Transverse colon (tissue), 4 donors: ENCODE measurements at regions not wholly inside any gene's neighbourhood (a gene's known extent, or its start where the extent isn't known, plus 50 kb on each side); places are given as distances from the start of the nearest gene placed in this dataset.

Source experiments
- DNase-seq: peaks from one replicate; pipeline ENCODE4 v3.0.0-alpha.2; 2019
- H3K27ac ChIP-seq, 4 donors: fragments of 200-600 bp; sonication (generic); 2 replicates each; pipeline ENCODE4 v1.5.1; 2016 to 2018; ENCODE audit warnings: inconsistent platforms in 4 of 4
- H3K27me3 ChIP-seq: fragments of 200-600 bp; sonication (generic); 2 replicates; pipeline ENCODE4 v1.5.1; 2017; ENCODE audit warnings: inconsistent platforms
- H3K36me3 ChIP-seq, 4 donors: fragments of 200-600 bp; sonication (generic); 2 replicates each; pipeline ENCODE4 v1.5.1; 2017 to 2019; ENCODE audit warnings: inconsistent platforms in 4 of 4
- H3K4me1 ChIP-seq, 4 donors: fragments of 200-600 bp; sonication (generic); 2 replicates each; pipeline ENCODE4 v1.5.1; 2017 to 2020; ENCODE audit warnings: inconsistent platforms in 4 of 4
- H3K4me3 ChIP-seq, 4 donors: fragments of 200-600 bp; sonication (generic); 1 replicate in 1 of 4; 2 replicates in 3 of 4; pipeline versions ENCODE4 v1.5.1 to v1.6.1; 2017 to 2019; ENCODE audit warnings: inconsistent platforms in 4 of 4
- H3K9me3 ChIP-seq, 2 donors: fragments of 200-600 bp; sonication (generic); 2 replicates each; pipeline ENCODE4 v1.5.1; 2017 to 2019; ENCODE audit warnings: inconsistent platforms in 2 of 2
- CTCF ChIP-seq, 5 experiments: fragments of 200-600 bp in 3 of 5; fragments of 450-650 bp in 2 of 5; sonication (generic) in 3 of 5; IDR thresholded peaks; 1 replicate in 2 of 5; 2 replicates in 3 of 5; pipeline ENCODE4 v1.5.1; 2016 to 2017; ENCODE audit warnings: antibody characterized with exemption in 5 of 5, inconsistent platforms in 3 of 5, mild to moderate bottlenecking in 2 of 5, moderate library complexity in 1 of 5
- EP300 ChIP-seq: sonication (generic); formaldehyde crosslinking; IDR thresholded peaks from one replicate; pipeline ENCODE4 v1.6.1; 2017; ENCODE audit warnings: antibody characterized with exemption, low read depth
- POLR2A ChIP-seq: fragments of 450-650 bp; IDR thresholded peaks from one replicate; pipeline ENCODE4 v1.6.1; 2016; ENCODE audit warnings: antibody characterized with exemption, mild to moderate bottlenecking, moderate library complexity
- POLR2AphosphoS5 ChIP-seq, 3 donors: sonication (generic); formaldehyde crosslinking; IDR thresholded peaks; one replicate each; pipeline ENCODE4 v1.6.1; 2016; ENCODE audit warnings: antibody characterized with exemption in 3 of 3
- WGBS, 2 donors: methylation state at CpG; one replicate each; pipeline ENCODE4 v1.1.5; 2018; ENCODE audit warnings: low coverage in 1 of 2; 5-methylcytosine and 5-hydroxymethylcytosine counted together
- in situ Hi-C, 4 donors: fragments of 200-750 bp; cut with MboI; loops; one replicate each; pipeline versions ENCODE4 v1.15.0 to v1.15.1; 2017; ENCODE audit warnings: low sequenced_read_pairs in 3 of 4, low pct_ligation_motif_present in 1 of 4, low pct_unique_long_range_greater_than_20kb in 1 of 4
- intact Hi-C: fragments of 100-400 bp; cut with DNase I; formaldehyde crosslinking; loops from one replicate; pipeline ENCODE4 v1.15.1; 2023; ENCODE audit warnings: low total_unique reads

- TF ChIP-seq POLR2A, result no peak
- no peak for TF ChIP-seq CTCF (IDR thresholded peaks at IDR 0.05)
- TF ChIP-seq EP300, result no peak
- no peak for TF ChIP-seq POLR2AphosphoS5 (IDR thresholded peaks at IDR 0.05)
- WGBS, 2 donors, result 75 to 80% methylated on average over 1 to 4 of the region's 4 CpGs
- Histone ChIP-seq H3K27me3 (no peaks in the 10 kb centered on the region), H3K36me3 (no peaks in the 10 kb centered on the region), H3K27ac (no peak overlapping the region), H3K4me3 (no peak overlapping the region), H3K4me1 (no peaks in the 10 kb centered on the region), H3K9me3 (no peaks in the 10 kb centered on the region)
- intact Hi-C loops (no loop called here), in situ Hi-C loops (no loop called here)
- no peak for DNase-seq
These were observed 491.9 kb downstream of the IRS1 start for GRCh38 chr2:226307487-226308322.

GRCh38 chr2:226306969-226307368, 492.7 kb downstream of the IRS1 start:
- H3K27me3 ChIP-seq, result no peaks in the 10 kb centered on the region
- no peaks in the 10 kb centered on the region for H3K4me1 ChIP-seq
- H3K9me3 ChIP-seq, result no peaks in the 10 kb centered on the region
- in situ Hi-C loops (no loop called here), intact Hi-C loops (no loop called here)
- DNase-seq, result no peak
- WGBS, 2 donors, result 93 to 97% methylated on average over 2 of the region's 2 CpGs
- TF ChIP-seq CTCF (IDR thresholded peaks at IDR 0.05), result no peak
- no peak for TF ChIP-seq EP300
- no peaks in the 10 kb centered on the region for H3K36me3 ChIP-seq
- no peak overlapping the region for H3K27ac ChIP-seq
- no peak overlapping the region for H3K4me3 ChIP-seq

GRCh38 chr2:226304308-226304707, 495.3 kb downstream of the IRS1 start:
- Histone ChIP-seq H3K4me1 (no peaks in the 10 kb centered on the region), H3K4me3 (no peak overlapping the region), H3K27ac (no peak overlapping the region), H3K36me3 (no peaks in the 10 kb centered on the region), H3K27me3 (no peaks in the 10 kb centered on the region), H3K9me3 (no peaks in the 10 kb centered on the region)
- TF ChIP-seq EP300 (no peak), POLR2A (no peak), CTCF (IDR thresholded peaks at IDR 0.05) (no peak), POLR2AphosphoS5 (IDR thresholded peaks at IDR 0.05) (no peak)
- in situ Hi-C loops (no loop called here), intact Hi-C loops (no loop called here)
- DNase-seq, result no peak
- WGBS, 2 donors, result 69 to 85% methylated on average over 3 of the region's 3 CpGs

GRCh38 chr2:226303707-226304106, 495.9 kb downstream of the IRS1 start:
- TF ChIP-seq EP300 (no peak), POLR2AphosphoS5 (IDR thresholded peaks at IDR 0.05) (no peak), POLR2A (no peak), CTCF (IDR thresholded peaks at IDR 0.05) (no peak)
- Histone ChIP-seq H3K36me3 (no peaks in the 10 kb centered on the region), H3K27me3 (no peaks in the 10 kb centered on the region), H3K27ac (no peak overlapping the region), H3K9me3 (no peaks in the 10 kb centered on the region), H3K4me1 (no peaks in the 10 kb centered on the region), H3K4me3 (no peak overlapping the region)
- in situ Hi-C loops, result no loop called here
- DNase-seq, result no peak
- intact Hi-C loops, result no loop called here
- 43 to 44% methylated on average over 1 of the region's 1 CpG for WGBS, 2 donors
